Middle frontal gyrus (tissue), 1 donor: ENCODE measurements at regions not wholly inside any gene's neighbourhood (a gene's known extent, or its start where the extent isn't known, plus 50 kb on each side); places are given as distances from the start of the nearest gene placed in this dataset.
"Not testable (repeated sequence)": the region's sequence is repeated elsewhere in the genome, so short reads cannot be mapped to it uniquely, and the experiment has no call there.

Experiments
- DNase-seq: peaks from one replicate; pipeline ENCODE4 v3.0.0-alpha.2; 2015; ENCODE audit warnings: low spot score; ENCODE audit errors: extremely low spot score

- no peak for DNase-seq
Measured at GRCh38 chr9:109974143-109974917, 194.3 kb downstream of the PALM2AKAP2 start.

GRCh38 chr9:109974918-109975276 is 194.9 kb downstream of the PALM2AKAP2 start:
- DNase-seq = no peak

- no peak for DNase-seq
Measured at GRCh38 chr9:109975574-109976295, 195.7 kb downstream of the PALM2AKAP2 start.

- DNase-seq = no peak
Measured at GRCh38 chr9:109976303-109976702, 196.3 kb downstream of the PALM2AKAP2 start.

GRCh38 chr9:109977521-109977920 is 197.5 kb downstream of the PALM2AKAP2 start:
- DNase-seq = no peak

GRCh38 chr9:109981091-109981490 is 201.1 kb downstream of the PALM2AKAP2 start:
- DNase-seq = no peak

GRCh38 chr9:109986521-109986991 is 206.6 kb downstream of the PALM2AKAP2 start:
- no peak for DNase-seq

GRCh38 chr9:109989296-109989695 is 209.3 kb downstream of the PALM2AKAP2 start:
- DNase-seq = no peak

GRCh38 chr9:109990541-109990940 is 210.5 kb downstream of the PALM2AKAP2 start:
- no peak for DNase-seq

- no peak for DNase-seq
Measured at GRCh38 chr9:109992293-109992692, 212.3 kb downstream of the PALM2AKAP2 start.

- DNase-seq = no peak
Measured at GRCh38 chr9:109993250-109993978, 213.4 kb downstream of the PALM2AKAP2 start.

- no peak for DNase-seq
Measured at GRCh38 chr9:109994141-109994540, 213.8 kb downstream of the C9orf152 start.

GRCh38 chr9:109996936-109997580 is 210.9 kb downstream of the C9orf152 start:
- DNase-seq = no peak

- DNase-seq = no peak
Measured at GRCh38 chr9:109997682-109998081, 210.3 kb downstream of the C9orf152 start.

- not testable (repeated sequence) for DNase-seq
Measured at GRCh38 chr9:110005521-110005920, 202.4 kb downstream of the C9orf152 start.

- no peak for DNase-seq
Measured at GRCh38 chr9:110006657-110007056, 201.3 kb downstream of the C9orf152 start.

- DNase-seq = no peak
Measured at GRCh38 chr9:110007477-110008270, 200.3 kb downstream of the C9orf152 start.

- no peak for DNase-seq
Measured at GRCh38 chr9:110008663-110009062, 199.3 kb downstream of the C9orf152 start.

GRCh38 chr9:110011628-110012320 is 196.2 kb downstream of the C9orf152 start:
- DNase-seq = no peak

- no peak for DNase-seq
Measured at GRCh38 chr9:110013064-110013463, 194.9 kb downstream of the C9orf152 start.
